Astrocyte of the cerebellum (primary cell): ENCODE measurements at regions not wholly inside any gene's neighbourhood (a gene's known extent, or its start where the extent isn't known, plus 50 kb on each side); places are given as distances from the start of the nearest gene placed in this dataset.

Source experiments
- DNase-seq: peaks from one replicate; pipeline ENCODE4 v3.0.0-alpha.2; 2011; ENCODE audit warnings: low read depth
- H3K4me3 ChIP-seq: 2 replicates; pipeline ENCODE4 v1.5.1; 2011; ENCODE audit warnings: mild to moderate bottlenecking, low read depth, low read length, moderate library complexity
- in situ Hi-C: cut with HindIII; loops from 2 replicates; pipeline ENCODE4 v1.10.0; 2017; ENCODE audit warnings: low sequenced_read_pairs
- TF ChIP-seq, protein P1 (sequence below): IDR thresholded peaks from 2 replicates; pipeline ENCODE4 v1.5.1; 2012; ENCODE audit warnings: low read length, low read depth, moderate library complexity, mild to moderate bottlenecking; ENCODE audit errors: missing control alignments

GRCh38 chr3:182726258-182727142, 66.8 kb upstream of the ATP11B start:
- DNase-seq = no peak
- TF ChIP-seq, protein P1, sequence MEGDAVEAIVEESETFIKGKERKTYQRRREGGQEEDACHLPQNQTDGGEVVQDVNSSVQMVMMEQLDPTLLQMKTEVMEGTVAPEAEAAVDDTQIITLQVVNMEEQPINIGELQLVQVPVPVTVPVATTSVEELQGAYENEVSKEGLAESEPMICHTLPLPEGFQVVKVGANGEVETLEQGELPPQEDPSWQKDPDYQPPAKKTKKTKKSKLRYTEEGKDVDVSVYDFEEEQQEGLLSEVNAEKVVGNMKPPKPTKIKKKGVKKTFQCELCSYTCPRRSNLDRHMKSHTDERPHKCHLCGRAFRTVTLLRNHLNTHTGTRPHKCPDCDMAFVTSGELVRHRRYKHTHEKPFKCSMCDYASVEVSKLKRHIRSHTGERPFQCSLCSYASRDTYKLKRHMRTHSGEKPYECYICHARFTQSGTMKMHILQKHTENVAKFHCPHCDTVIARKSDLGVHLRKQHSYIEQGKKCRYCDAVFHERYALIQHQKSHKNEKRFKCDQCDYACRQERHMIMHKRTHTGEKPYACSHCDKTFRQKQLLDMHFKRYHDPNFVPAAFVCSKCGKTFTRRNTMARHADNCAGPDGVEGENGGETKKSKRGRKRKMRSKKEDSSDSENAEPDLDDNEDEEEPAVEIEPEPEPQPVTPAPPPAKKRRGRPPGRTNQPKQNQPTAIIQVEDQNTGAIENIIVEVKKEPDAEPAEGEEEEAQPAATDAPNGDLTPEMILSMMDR = no peak
- H3K4me3 ChIP-seq = no peak overlapping the region
- in situ Hi-C loops = no loop called here

GRCh38 chr3:182728238-182728637, 65.1 kb upstream of the ATP11B start:
- in situ Hi-C loops = no loop called here
- TF ChIP-seq, protein P1 = no peak
- no peak for DNase-seq
- no peak overlapping the region for H3K4me3 ChIP-seq

- in situ Hi-C loops = no loop called here
- no peak for DNase-seq
- H3K4me3 ChIP-seq = no peak overlapping the region
- TF ChIP-seq, protein P1 = no peak
Observed at GRCh38 chr3:182729903-182730674, 63.2 kb upstream of the ATP11B start.

DNA sequence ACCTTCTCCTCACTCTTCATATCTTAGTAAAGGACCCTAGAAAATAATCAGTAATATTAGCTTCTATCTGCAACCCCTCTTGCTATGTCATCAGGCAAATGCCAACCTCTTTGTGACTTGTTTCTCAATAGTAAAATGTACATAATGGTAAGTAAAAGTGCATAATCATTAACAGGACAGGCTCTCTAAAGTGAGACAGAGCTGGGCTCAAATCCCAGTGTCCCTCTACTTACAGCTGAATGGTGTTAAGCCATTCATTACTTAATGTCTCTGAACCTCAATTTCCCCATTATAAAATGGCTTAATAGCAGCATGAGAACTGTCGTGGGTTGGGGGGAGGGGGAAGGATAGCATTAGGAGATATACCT, 62.6 kb upstream of the ATP11B start:
- H3K4me3 ChIP-seq = no peak overlapping the region
- TF ChIP-seq, protein P1 = no peak
- no peak for DNase-seq
- in situ Hi-C loops = no loop called here

DNA sequence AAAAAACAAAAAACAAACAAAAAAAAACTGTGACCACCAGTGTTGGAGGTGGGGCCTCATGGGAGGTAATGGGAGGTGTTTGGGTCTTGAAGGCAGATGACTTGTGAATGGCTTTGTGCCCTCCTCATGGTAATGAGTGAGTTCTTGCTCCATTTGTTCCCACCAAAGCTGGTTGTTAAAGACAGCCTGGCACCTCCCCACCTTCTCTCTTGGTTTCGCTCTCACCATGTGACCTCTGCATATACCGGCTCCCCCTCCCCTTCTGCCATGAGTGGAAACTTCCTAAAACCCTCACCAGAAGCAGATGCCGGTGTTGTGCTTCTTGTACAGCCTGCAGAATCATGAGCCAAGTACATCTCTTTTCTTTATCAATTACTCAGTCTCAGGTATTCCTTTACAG, 61.5 kb upstream of the ATP11B start:
- in situ Hi-C loops = no loop called here
- DNase-seq = no peak
- no peak overlapping the region for H3K4me3 ChIP-seq
- TF ChIP-seq, protein P1 = no peak

GRCh38 chr3:182732232-182733015, 60.9 kb upstream of the ATP11B start:
- no peak for DNase-seq
- in situ Hi-C loops = no loop called here
- TF ChIP-seq, protein P1 = no peak
- H3K4me3 ChIP-seq = no peak overlapping the region
